K562 (cell line): ENCODE measurements at regions not wholly inside any gene's neighbourhood (a gene's known extent, or its start where the extent isn't known, plus 50 kb on each side); places are given as distances from the start of the nearest gene placed in this dataset.

Source experiments
- ARID4B ChIP-seq: sonication (generic); formaldehyde crosslinking; IDR thresholded peaks from 2 replicates; pipeline ENCODE4 v1.8.0; 2022; ENCODE audit warnings: mild to moderate bottlenecking, missing genetic modification reagents
- CSDE1 ChIP-seq, 2 experiments: fragments of 450-650 bp; IDR thresholded peaks; 2 replicates each; pipeline ENCODE4 v1.6.1; 2016; ENCODE audit warnings: mild to moderate bottlenecking in 1 of 2
- ETV1 ChIP-seq: fragments of 450-650 bp; conservative IDR thresholded peaks from 2 replicates; pipeline ENCODE4 v1.6.1; 2016; ENCODE audit warnings: missing genetic modification characterization, control low read depth, low read depth, missing compliant biosample characterization
- FUS ChIP-seq: fragments of 200-400 bp; formaldehyde crosslinking; optimal IDR thresholded peaks from 2 replicates; pipeline ENCODE3; 2017; ENCODE audit warnings: low read depth, low read length
- KAT7 ChIP-seq: sonication (generic); formaldehyde crosslinking; IDR thresholded peaks from 2 replicates; pipeline ENCODE4 v1.8.0; 2022; ENCODE audit warnings: missing genetic modification reagents, mild to moderate bottlenecking, borderline replicate concordance
- KDM5B ChIP-seq: fragments of 200-600 bp; sonication (generic); IDR thresholded peaks from 2 replicates; pipeline ENCODE4 v1.6.1; 2012; ENCODE audit warnings: low read depth, mild to moderate bottlenecking, moderate library complexity, low read length, control low read depth, inconsistent platforms; ENCODE audit not compliant: insufficient replicate concordance
- TFAP4 ChIP-seq: sonication (generic); formaldehyde crosslinking; IDR thresholded peaks from 2 replicates; pipeline ENCODE4 v1.8.0; 2022; ENCODE audit warnings: missing genetic modification reagents, mild to moderate bottlenecking, moderate library complexity, borderline replicate concordance
- ZBTB11 ChIP-seq, 3 experiments: fragments of 200-800 bp in 1 of 3; fragments of 250-450 bp in 1 of 3; fragments of 450-650 bp in 1 of 3; sonication (Bioruptor Pico) in 1 of 3; sonication (Bioruptor generic) in 1 of 3; formaldehyde crosslinking in 1 of 3; IDR thresholded peaks; 2 replicates each; pipeline versions ENCODE4 v1.6.1 to v1.8.0; 2016 to 2022; ENCODE audit warnings: mild to moderate bottlenecking in 2 of 3, missing genetic modification characterization in 2 of 3, missing compliant biosample characterization in 1 of 3, moderate library complexity in 1 of 3
- ZNF766 ChIP-seq: fragments of 200-800 bp; sonication (Bioruptor generic); conservative IDR thresholded peaks from 2 replicates; pipeline ENCODE4 v1.6.1; 2016; ENCODE audit warnings: missing genetic modification characterization, missing compliant biosample characterization
- TF ChIP-seq, protein P1 (sequence below), 2 experiments: fragments of 450-650 bp in 1 of 2; IDR thresholded peaks; 2 replicates each; pipeline ENCODE4 v1.6.1; 2011 to 2017; ENCODE audit warnings: low read depth in 2 of 2, antibody characterized with exemption in 1 of 2, borderline replicate concordance in 1 of 2, low read length in 1 of 2, mild to moderate bottlenecking in 1 of 2, mixed read lengths in 1 of 2; ENCODE audit not compliant: control insufficient read depth in 1 of 2
- TF ChIP-seq, protein P2 (sequence below): fragments of 250-450 bp; sonication (Bioruptor Pico); IDR thresholded peaks from 2 replicates; pipeline ENCODE4 v1.4.0; 2020; ENCODE audit warnings: mild to moderate bottlenecking, moderate library complexity

- TF ChIP-seq, protein P1, sequence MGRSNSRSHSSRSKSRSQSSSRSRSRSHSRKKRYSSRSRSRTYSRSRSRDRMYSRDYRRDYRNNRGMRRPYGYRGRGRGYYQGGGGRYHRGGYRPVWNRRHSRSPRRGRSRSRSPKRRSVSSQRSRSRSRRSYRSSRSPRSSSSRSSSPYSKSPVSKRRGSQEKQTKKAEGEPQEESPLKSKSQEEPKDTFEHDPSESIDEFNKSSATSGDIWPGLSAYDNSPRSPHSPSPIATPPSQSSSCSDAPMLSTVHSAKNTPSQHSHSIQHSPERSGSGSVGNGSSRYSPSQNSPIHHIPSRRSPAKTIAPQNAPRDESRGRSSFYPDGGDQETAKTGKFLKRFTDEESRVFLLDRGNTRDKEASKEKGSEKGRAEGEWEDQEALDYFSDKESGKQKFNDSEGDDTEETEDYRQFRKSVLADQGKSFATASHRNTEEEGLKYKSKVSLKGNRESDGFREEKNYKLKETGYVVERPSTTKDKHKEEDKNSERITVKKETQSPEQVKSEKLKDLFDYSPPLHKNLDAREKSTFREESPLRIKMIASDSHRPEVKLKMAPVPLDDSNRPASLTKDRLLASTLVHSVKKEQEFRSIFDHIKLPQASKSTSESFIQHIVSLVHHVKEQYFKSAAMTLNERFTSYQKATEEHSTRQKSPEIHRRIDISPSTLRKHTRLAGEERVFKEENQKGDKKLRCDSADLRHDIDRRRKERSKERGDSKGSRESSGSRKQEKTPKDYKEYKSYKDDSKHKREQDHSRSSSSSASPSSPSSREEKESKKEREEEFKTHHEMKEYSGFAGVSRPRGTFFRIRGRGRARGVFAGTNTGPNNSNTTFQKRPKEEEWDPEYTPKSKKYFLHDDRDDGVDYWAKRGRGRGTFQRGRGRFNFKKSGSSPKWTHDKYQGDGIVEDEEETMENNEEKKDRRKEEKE (IDR thresholded peaks at IDR 0.05; ENCODE audit: borderline replicate concordance in 1 of 2, control insufficient read depth in 1 of 2, low read depth in 2 of 2, low read length in 1 of 2), result 0 out of 4 replicates have a peak, but pooled peaks of 1 of the 2 experiments have one; percentile 22
- TF ChIP-seq KAT7 (CRISPR knock-in tag), result peak; percentile 45; the same call in 1 of the 2 replicates
- peak; percentile 76; the same call in 1 of the 2 replicates for TF ChIP-seq TFAP4
- peak; percentile 74; the same call in 1 of the 2 replicates for TF ChIP-seq ARID4B (CRISPR knock-in tag)
- TF ChIP-seq ZNF766 (CRISPR knock-in tag), result no peak
- TF ChIP-seq ZBTB11 (CRISPR knock-in tag; IDR thresholded peaks at IDR 0.05), result peak in 1 of 3 experiments; percentile 75; a peak in 2 of 6 replicates
- TF ChIP-seq KDM5B, result peak; percentile 16
- TF ChIP-seq, protein P2, sequence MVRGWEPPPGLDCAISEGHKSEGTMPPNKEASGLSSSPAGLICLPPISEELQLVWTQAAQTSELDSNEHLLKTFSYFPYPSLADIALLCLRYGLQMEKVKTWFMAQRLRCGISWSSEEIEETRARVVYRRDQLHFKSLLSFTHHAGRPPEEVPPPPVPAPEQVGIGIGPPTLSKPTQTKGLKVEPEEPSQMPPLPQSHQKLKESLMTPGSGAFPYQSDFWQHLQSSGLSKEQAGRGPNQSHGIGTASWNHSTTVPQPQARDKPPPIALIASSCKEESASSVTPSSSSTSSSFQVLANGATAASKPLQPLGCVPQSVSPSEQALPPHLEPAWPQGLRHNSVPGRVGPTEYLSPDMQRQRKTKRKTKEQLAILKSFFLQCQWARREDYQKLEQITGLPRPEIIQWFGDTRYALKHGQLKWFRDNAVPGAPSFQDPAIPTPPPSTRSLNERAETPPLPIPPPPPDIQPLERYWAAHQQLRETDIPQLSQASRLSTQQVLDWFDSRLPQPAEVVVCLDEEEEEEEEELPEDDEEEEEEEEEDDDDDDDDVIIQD (CRISPR knock-in tag), result no peak
- peak; percentile 48 for TF ChIP-seq ETV1 (tag)
- no peak for TF ChIP-seq CSDE1 (IDR thresholded peaks at IDR 0.05)
- TF ChIP-seq FUS, result peak; percentile 55
Observed at GRCh38 chr16:85556456-85557082, 56.6 kb upstream of the GSE1 start (continued).
